IMR-90 (cell line): ENCODE measurements at regions not wholly inside any gene's neighbourhood (a gene's known extent, or its start where the extent isn't known, plus 50 kb on each side); places are given as distances from the start of the nearest gene placed in this dataset.

ENCODE experiments used
- ATAC-seq: fragments of 200-7000 bp; cut with Tn5 transposase; 2 replicates; pipeline ENCODE4 v1.9.1; 2020; ENCODE audit warnings: low read depth, mild to moderate bottlenecking, moderate library complexity
- BruUV-seq: library from RNA; stranded (reverse); fragments of 400-500 nt; replicated peaks from 2 replicates; lab custom pipeline; 2021; lab: Mats Ljungman, UMichigan
- CTCF ChIA-PET: fragments of 300-600 bp; formaldehyde crosslinking; extraction: SDS; loops from one replicate; lab custom pipeline; 2021; ENCODE audit warnings: antibody characterized with exemption; lab: Yijun Ruan, JAX
- POLR2A ChIA-PET: fragments of 300-600 bp; sonication (Branson Sonifier 250); formaldehyde crosslinking; loops from one replicate; lab custom pipeline; 2022; ENCODE audit warnings: antibody characterized with exemption; ENCODE audit not compliant: unreplicated experiment; lab: Charles Lee
- DNase-seq: peaks from one replicate; pipeline ENCODE4 v3.0.0; 2013
- H2AFZ ChIP-seq: replicated peaks from 2 replicates; pipeline ENCODE3; 2013; ENCODE audit warnings: low read length, mild to moderate bottlenecking; ENCODE audit not compliant: poor library complexity
- H2AK5ac ChIP-seq: 2 replicates; pipeline ENCODE4 v1.6.1; 2013; ENCODE audit warnings: low read depth, low read length, inconsistent platforms
- H2AK9ac ChIP-seq: replicated peaks from 2 replicates; pipeline ENCODE3; 2013; ENCODE audit warnings: mild to moderate bottlenecking, low read depth, low read length, moderate library complexity; ENCODE audit not compliant: poor library complexity
- H2BK120ac ChIP-seq: 2 replicates; pipeline ENCODE4 v1.6.1; 2013; ENCODE audit warnings: low read depth, low read length, inconsistent platforms
- H2BK15ac ChIP-seq: 3 replicates; pipeline ENCODE4 v1.6.1; 2013; ENCODE audit warnings: low read depth, low read length, inconsistent platforms
- H2BK20ac ChIP-seq: 2 replicates; pipeline ENCODE4 v1.6.1; 2013; ENCODE audit warnings: low read depth, mild to moderate bottlenecking, inconsistent platforms, low read length, moderate library complexity
- H2BK5ac ChIP-seq: 2 replicates; pipeline ENCODE4 v1.6.1; 2013; ENCODE audit warnings: mild to moderate bottlenecking, low read depth, low read length, inconsistent platforms; ENCODE audit not compliant: poor library complexity, severe bottlenecking
- H3K14ac ChIP-seq: replicated peaks from 2 replicates; pipeline ENCODE4 v1.6.1; 2013; ENCODE audit warnings: low read depth, low read length, inconsistent platforms
- H3K18ac ChIP-seq: 2 replicates; pipeline ENCODE4 v1.6.1; 2013; ENCODE audit warnings: low read depth, low read length, control low read depth
- H3K23ac ChIP-seq: 2 replicates; pipeline ENCODE4 v1.6.1; 2013; ENCODE audit warnings: low read depth, low read length, inconsistent platforms
- H3K27ac ChIP-seq: 2 replicates; pipeline ENCODE4 v1.5.1; 2013; ENCODE audit warnings: mild to moderate bottlenecking, control low read depth, low read length; ENCODE audit not compliant: insufficient read depth
- H3K27me3 ChIP-seq: 2 replicates; pipeline ENCODE4 v1.6.1; 2013; ENCODE audit warnings: low read length; ENCODE audit not compliant: control insufficient read depth, insufficient read depth
- H3K36me3 ChIP-seq: 2 replicates; pipeline ENCODE4 v1.6.1; 2013; ENCODE audit warnings: low read length, mixed read lengths; ENCODE audit not compliant: control insufficient read depth, insufficient read depth
- H3K4ac ChIP-seq: 2 replicates; pipeline ENCODE4 v1.6.1; 2013; ENCODE audit warnings: low read depth, low read length, inconsistent platforms
- H3K4me1 ChIP-seq: 2 replicates; pipeline ENCODE4 v1.6.1; 2013; ENCODE audit warnings: low read length, mixed read lengths; ENCODE audit not compliant: control insufficient read depth, insufficient read depth
- H3K4me2 ChIP-seq: 2 replicates; pipeline ENCODE4 v1.6.1; 2013; ENCODE audit warnings: low read depth, mild to moderate bottlenecking, control low read depth, low read length, moderate library complexity
- H3K4me3 ChIP-seq: 2 replicates; pipeline ENCODE4 v1.5.1; 2013; ENCODE audit warnings: low read depth, mild to moderate bottlenecking, control low read depth, low read length, moderate library complexity; ENCODE audit not compliant: insufficient read depth
- H3K56ac ChIP-seq: 2 replicates; pipeline ENCODE4 v1.6.1; 2013; ENCODE audit warnings: low read length, inconsistent platforms; ENCODE audit not compliant: insufficient read depth; ENCODE audit errors: extremely low read depth
- H3K79me1 ChIP-seq, 2 experiments: 2 replicates each; pipeline ENCODE4 v1.6.1; 2013; ENCODE audit warnings: low read length in 2 of 2, inconsistent platforms in 1 of 2, low read depth in 1 of 2
- H3K9ac ChIP-seq: 2 replicates; pipeline ENCODE4 v1.6.1; 2013; ENCODE audit warnings: low read depth, low read length, control low read depth
- H3K9me1 ChIP-seq: 2 replicates; pipeline ENCODE4 v1.6.1; 2013; ENCODE audit warnings: low read length, inconsistent platforms; ENCODE audit not compliant: insufficient read depth
- H3K9me3 ChIP-seq: 2 replicates; pipeline ENCODE4 v1.6.1; 2013; ENCODE audit warnings: low read length; ENCODE audit not compliant: control insufficient read depth, insufficient read depth
- H4K20me1 ChIP-seq: 2 replicates; pipeline ENCODE4 v1.6.1; 2013; ENCODE audit warnings: low read length, inconsistent platforms; ENCODE audit not compliant: insufficient read depth
- H4K5ac ChIP-seq: 2 replicates; pipeline ENCODE4 v1.6.1; 2013; ENCODE audit warnings: mild to moderate bottlenecking, low read depth, low read length, control low read depth
- H4K8ac ChIP-seq, 2 experiments: 2 replicates each; pipeline ENCODE4 v1.6.1; 2013; ENCODE audit warnings: low read depth in 2 of 2, low read length in 2 of 2, control low read depth in 1 of 2, inconsistent platforms in 1 of 2
- H4K91ac ChIP-seq: 2 replicates; pipeline ENCODE4 v1.6.1; 2013; ENCODE audit warnings: low read depth, low read length, inconsistent platforms; ENCODE audit not compliant: insufficient read depth
- CEBPB ChIP-seq: IDR thresholded peaks from 2 replicates; pipeline ENCODE4 v1.6.1; 2012; ENCODE audit warnings: low read depth, low read length, improper control_type of control experiment
- MAFK ChIP-seq: IDR thresholded peaks from 2 replicates; pipeline ENCODE4 v1.6.1; 2012; ENCODE audit warnings: low read depth, low read length, improper control_type of control experiment
- NFE2L2 ChIP-seq: fragments of 150-350 bp; IDR thresholded peaks from 2 replicates; pipeline ENCODE4 v1.6.1; 2016; ENCODE audit warnings: low read depth, mild to moderate bottlenecking, low read length
- RAD21 ChIP-seq: IDR thresholded peaks from 2 replicates; pipeline ENCODE4 v1.6.1; 2012; ENCODE audit warnings: low read length, improper control_type of control experiment
- RCOR1 ChIP-seq: IDR thresholded peaks from 2 replicates; pipeline ENCODE4 v1.6.1; 2012; ENCODE audit warnings: mild to moderate bottlenecking, low read length, improper control_type of control experiment; ENCODE audit not compliant: insufficient replicate concordance
- WGBS, 2 experiments: methylation state at CpG; one replicate each; pipeline versions ENCODE4 v1.1.5 to v1.1.7; 2013; ENCODE audit warnings: missing lambda C conversion rate in 2 of 2; ENCODE audit not compliant: insufficient read length in 1 of 2; ENCODE audit errors: extremely low coverage in 2 of 2; 5-methylcytosine and 5-hydroxymethylcytosine counted together
- dilution Hi-C: fragments of 300-500 bp; cut with HindIII; formaldehyde crosslinking; loops from one replicate; pipeline ENCODE4 v1.14.3; 2018; ENCODE audit warnings: low sequenced_read_pairs; ENCODE audit not compliant: unreplicated experiment
- in situ Hi-C: fragments of 300-500 bp; cut with MboI; formaldehyde crosslinking; loops from 3 replicates; pipeline ENCODE4 v1.14.3; 2019; ENCODE audit warnings: low sequenced_read_pairs, inconsistent platforms, mixed read lengths
- intact Hi-C: fragments of 100-400 bp; cut with micrococcal nuclease; formaldehyde crosslinking; loops from 2 replicates; pipeline ENCODE4 v1.10.0; 2022
- TF ChIP-seq, protein P1 (sequence below): fragments of 150-350 bp; IDR thresholded peaks from 2 replicates; pipeline ENCODE4 v1.6.1; 2017; ENCODE audit warnings: mild to moderate bottlenecking, antibody characterized with exemption, low read length, low read depth
- TF ChIP-seq, protein P2 (sequence below): fragments of 150-350 bp; IDR thresholded peaks from 2 replicates; pipeline ENCODE4 v1.6.1; 2016; ENCODE audit warnings: low read depth, mild to moderate bottlenecking, low read length, moderate library complexity, borderline replicate concordance

DNA sequence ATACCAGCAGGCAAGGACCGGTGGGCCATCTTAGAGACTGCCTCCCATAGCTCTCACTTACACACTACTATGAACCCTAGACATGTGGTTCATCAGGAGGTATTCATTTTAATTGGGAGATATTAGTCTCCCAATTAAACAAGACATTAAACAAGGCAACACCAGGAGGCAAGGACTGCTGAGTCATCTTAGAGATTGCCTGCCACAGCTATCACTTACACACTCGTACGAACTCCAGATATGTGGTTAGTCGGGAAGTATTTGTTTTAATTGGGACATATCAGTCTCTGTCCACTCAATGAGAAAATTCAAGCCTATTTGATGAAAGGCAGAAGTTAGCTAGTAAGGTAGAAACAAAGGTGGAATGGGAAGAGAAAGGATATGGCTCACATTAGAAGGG is 343.9 kb downstream of the NFIB start:
- H3K27me3 ChIP-seq: peaks cover 2% of the 10 kb centered on the region; the same call in 1 of the 2 replicates
- dilution Hi-C loops (no loop called here), intact Hi-C loops (no loop called here), in situ Hi-C loops (no loop called here)
- ATAC-seq (no peak), DNase-seq (no peak)
- H4K91ac ChIP-seq: no peak overlapping the region
- no peak overlapping the region for H3K4ac ChIP-seq
- no peak overlapping the region for H2AK5ac ChIP-seq
- no TSS peak for BruUV-seq
- no peaks in the 10 kb centered on the region for H3K36me3 ChIP-seq
- no peak overlapping the region for H2AK9ac ChIP-seq
- no peaks in the 10 kb centered on the region for H3K4me1 ChIP-seq
- no peaks in the 10 kb centered on the region for H4K20me1 ChIP-seq
- no peak overlapping the region for H4K8ac ChIP-seq
- no peaks in the 10 kb centered on the region for H3K9me3 ChIP-seq
- ChIA-PET CTCF (interaction anchor here (0.6 kb wide), 1 partner anchor 11 kb away, joined by 3 read pairs; no protein-coding TSS in a partner anchor), POLR2A (no interaction called here)
- no peaks in the 10 kb centered on the region for H3K79me1 ChIP-seq
- no peak overlapping the region for H2BK5ac ChIP-seq
- no peak overlapping the region for H4K5ac ChIP-seq
- TF ChIP-seq CEBPB (no peak), NFE2L2 (peak; percentile 77), MAFK (peak; percentile 29; the same call in 1 of the 2 replicates), RCOR1 (no peak), RAD21 (no peak)
- TF ChIP-seq, protein P1, sequence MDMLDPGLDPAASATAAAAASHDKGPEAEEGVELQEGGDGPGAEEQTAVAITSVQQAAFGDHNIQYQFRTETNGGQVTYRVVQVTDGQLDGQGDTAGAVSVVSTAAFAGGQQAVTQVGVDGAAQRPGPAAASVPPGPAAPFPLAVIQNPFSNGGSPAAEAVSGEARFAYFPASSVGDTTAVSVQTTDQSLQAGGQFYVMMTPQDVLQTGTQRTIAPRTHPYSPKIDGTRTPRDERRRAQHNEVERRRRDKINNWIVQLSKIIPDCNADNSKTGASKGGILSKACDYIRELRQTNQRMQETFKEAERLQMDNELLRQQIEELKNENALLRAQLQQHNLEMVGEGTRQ: no peak
- TF ChIP-seq, protein P2, sequence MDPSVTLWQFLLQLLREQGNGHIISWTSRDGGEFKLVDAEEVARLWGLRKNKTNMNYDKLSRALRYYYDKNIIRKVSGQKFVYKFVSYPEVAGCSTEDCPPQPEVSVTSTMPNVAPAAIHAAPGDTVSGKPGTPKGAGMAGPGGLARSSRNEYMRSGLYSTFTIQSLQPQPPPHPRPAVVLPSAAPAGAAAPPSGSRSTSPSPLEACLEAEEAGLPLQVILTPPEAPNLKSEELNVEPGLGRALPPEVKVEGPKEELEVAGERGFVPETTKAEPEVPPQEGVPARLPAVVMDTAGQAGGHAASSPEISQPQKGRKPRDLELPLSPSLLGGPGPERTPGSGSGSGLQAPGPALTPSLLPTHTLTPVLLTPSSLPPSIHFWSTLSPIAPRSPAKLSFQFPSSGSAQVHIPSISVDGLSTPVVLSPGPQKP: no peak
- no peak overlapping the region for H3K14ac ChIP-seq
- H2BK15ac ChIP-seq: no peak overlapping the region
- no peak overlapping the region for H3K9ac ChIP-seq
- no peaks in the 10 kb centered on the region for H3K9me1 ChIP-seq
- no peak overlapping the region for H2BK120ac ChIP-seq
- H2BK20ac ChIP-seq: no peak overlapping the region
- H3K4me3 ChIP-seq: no peak overlapping the region
- H3K4me2 ChIP-seq: no peak overlapping the region
- H2AFZ ChIP-seq: no peak overlapping the region
- no peak overlapping the region for H3K18ac ChIP-seq
- no peak overlapping the region for H3K56ac ChIP-seq
- WGBS, 2 experiments: no CpG with 5 or more reads among the region's 4 CpGs
- H3K23ac ChIP-seq: no peak overlapping the region
- H3K27ac ChIP-seq: no peak overlapping the region
